Keratinocyte (primary cell): ENCODE measurements at regions not wholly inside any gene's neighbourhood (a gene's known extent, or its start where the extent isn't known, plus 50 kb on each side); places are given as distances from the start of the nearest gene placed in this dataset.

Experiments
- DNase-seq: peaks from one replicate; pipeline ENCODE4 v3.0.0-alpha.2; 2011; ENCODE audit warnings: low read depth, missing footprints, low spot score
- FAIRE-seq: peaks from 2 replicates; lab custom pipeline; 2011; peaks lifted over from hg19 to GRCh38; lab: Jason Lieb, UNC
- H2AFZ ChIP-seq: 2 replicates; pipeline ENCODE4 v1.6.0; 2012; ENCODE audit warnings: low read length, control low read depth, inconsistent platforms; ENCODE audit not compliant: control insufficient read depth
- H3K27ac ChIP-seq: 2 replicates; pipeline ENCODE4 v1.5.1; 2011; ENCODE audit warnings: low read length; ENCODE audit not compliant: control insufficient read depth, insufficient read depth
- H3K27me3 ChIP-seq: 3 replicates; pipeline ENCODE4 v1.6.0; 2011; ENCODE audit warnings: low read length; ENCODE audit not compliant: control insufficient read depth, insufficient read depth; ENCODE audit errors: extremely low read depth
- H3K36me3 ChIP-seq, 2 experiments: 2 replicates in 1 of 2; 3 replicates in 1 of 2; pipeline ENCODE4 v1.5.1; 2011; ENCODE audit warnings: low read length in 2 of 2, mild to moderate bottlenecking in 1 of 2; ENCODE audit not compliant: control insufficient read depth in 2 of 2, insufficient read depth in 2 of 2; ENCODE audit errors: extremely low read depth in 1 of 2
- H3K4me1 ChIP-seq: 3 replicates; pipeline ENCODE4 v1.5.1; 2011; ENCODE audit warnings: low read length; ENCODE audit not compliant: control insufficient read depth, insufficient read depth; ENCODE audit errors: extremely low read depth
- H3K4me2 ChIP-seq: 3 replicates; pipeline ENCODE4 v1.6.0; 2011; ENCODE audit warnings: low read depth, low read length; ENCODE audit not compliant: control insufficient read depth, insufficient read depth; ENCODE audit errors: extremely low read depth
- H3K4me3 ChIP-seq, 3 experiments: fragments of 200-600 bp in 1 of 3; sonication (generic) in 1 of 3; 2 replicates in 2 of 3; 3 replicates in 1 of 3; pipeline ENCODE4 v1.5.1; 2011 to 2016; ENCODE audit warnings: low read length in 3 of 3, mild to moderate bottlenecking in 3 of 3, control low read depth in 2 of 3, inconsistent platforms in 1 of 3, low read depth in 1 of 3, mixed read lengths in 1 of 3, mixed run types in 1 of 3, moderate library complexity in 1 of 3; ENCODE audit not compliant: control insufficient read depth in 2 of 3, insufficient read depth in 2 of 3; ENCODE audit errors: extremely low read depth in 1 of 3
- H3K79me2 ChIP-seq: 2 replicates; pipeline ENCODE4 v1.6.0; 2012; ENCODE audit warnings: low read length; ENCODE audit not compliant: control insufficient read depth, insufficient read depth
- H3K9ac ChIP-seq: 3 replicates; pipeline ENCODE4 v1.6.0; 2011; ENCODE audit warnings: low read length; ENCODE audit not compliant: control insufficient read depth, insufficient read depth; ENCODE audit errors: extremely low read depth
- H3K9me1 ChIP-seq: 3 replicates; pipeline ENCODE4 v1.6.0; 2011; ENCODE audit warnings: low read length; ENCODE audit not compliant: control insufficient read depth, insufficient read depth; ENCODE audit errors: extremely low read depth
- H3K9me3 ChIP-seq: 2 replicates; pipeline ENCODE4 v1.5.1; 2012; ENCODE audit warnings: low read depth, low read length; ENCODE audit not compliant: control insufficient read depth
- H4K20me1 ChIP-seq: 3 replicates; pipeline ENCODE4 v1.6.0; 2011; ENCODE audit warnings: low read length; ENCODE audit not compliant: control insufficient read depth, insufficient read depth; ENCODE audit errors: extremely low read depth
- EZH2 ChIP-seq: IDR thresholded peaks from one replicate; pipeline ENCODE4 v1.6.1; 2012; ENCODE audit warnings: inconsistent platforms, mild to moderate bottlenecking, low read length, moderate library complexity
- dilution Hi-C: fragments of 300-500 bp; cut with MboI; formaldehyde crosslinking; loops from one replicate; pipeline ENCODE4 v1.7.0; 2020; ENCODE audit warnings: low sequenced_read_pairs; ENCODE audit not compliant: extremely low pct_ligation_motif_present
- TF ChIP-seq, protein P1 (sequence below), 3 experiments: IDR thresholded peaks in 1 of 3; conservative IDR thresholded peaks in 1 of 3; optimal IDR thresholded peaks in 1 of 3; 2 replicates in 2 of 3; 3 replicates in 1 of 3; pipeline versions ENCODE3 to v1.5.1; 2011; ENCODE audit warnings: low read length in 3 of 3, mild to moderate bottlenecking in 3 of 3, moderate library complexity in 2 of 3, control low read depth in 1 of 3, inconsistent platforms in 1 of 3; ENCODE audit not compliant: insufficient read depth in 2 of 3; ENCODE audit errors: extremely low read depth in 1 of 3

DNA sequence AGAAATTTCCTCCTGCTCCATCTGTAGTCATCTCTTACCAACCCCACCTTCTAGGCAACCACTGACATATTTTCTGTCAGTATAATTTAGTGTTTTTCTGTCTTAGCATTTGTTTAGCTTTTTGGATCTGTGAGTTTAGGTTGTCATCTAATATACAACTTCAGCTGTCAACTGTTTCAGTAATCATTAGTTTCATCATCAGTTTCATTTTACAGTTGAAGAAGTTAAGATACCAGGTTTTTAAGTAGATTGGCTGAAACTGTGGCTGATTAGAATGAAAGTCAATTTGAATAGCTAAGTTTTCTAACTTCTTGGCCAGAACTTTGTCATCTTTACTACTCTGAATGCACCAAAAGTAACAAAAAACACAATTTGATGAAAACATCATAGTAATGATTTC is 1957.3 kb downstream of the NCAM2 start:
- Histone ChIP-seq H3K79me2 (no peaks in the 10 kb centered on the region), H3K4me3 (no peak overlapping the region), H2AFZ (no peak overlapping the region), H3K9ac (no peak overlapping the region), H3K9me3 (no peaks in the 10 kb centered on the region), H3K4me1 (no peaks in the 10 kb centered on the region), H3K9me1 (no peaks in the 10 kb centered on the region), H3K36me3 (no peaks in the 10 kb centered on the region), H4K20me1 (no peaks in the 10 kb centered on the region), H3K4me2 (no peak overlapping the region), H3K27me3 (no peaks in the 10 kb centered on the region), H3K27ac (no peak overlapping the region)
- dilution Hi-C loops = no loop called here
- no peak for FAIRE-seq
- TF ChIP-seq, protein P1, sequence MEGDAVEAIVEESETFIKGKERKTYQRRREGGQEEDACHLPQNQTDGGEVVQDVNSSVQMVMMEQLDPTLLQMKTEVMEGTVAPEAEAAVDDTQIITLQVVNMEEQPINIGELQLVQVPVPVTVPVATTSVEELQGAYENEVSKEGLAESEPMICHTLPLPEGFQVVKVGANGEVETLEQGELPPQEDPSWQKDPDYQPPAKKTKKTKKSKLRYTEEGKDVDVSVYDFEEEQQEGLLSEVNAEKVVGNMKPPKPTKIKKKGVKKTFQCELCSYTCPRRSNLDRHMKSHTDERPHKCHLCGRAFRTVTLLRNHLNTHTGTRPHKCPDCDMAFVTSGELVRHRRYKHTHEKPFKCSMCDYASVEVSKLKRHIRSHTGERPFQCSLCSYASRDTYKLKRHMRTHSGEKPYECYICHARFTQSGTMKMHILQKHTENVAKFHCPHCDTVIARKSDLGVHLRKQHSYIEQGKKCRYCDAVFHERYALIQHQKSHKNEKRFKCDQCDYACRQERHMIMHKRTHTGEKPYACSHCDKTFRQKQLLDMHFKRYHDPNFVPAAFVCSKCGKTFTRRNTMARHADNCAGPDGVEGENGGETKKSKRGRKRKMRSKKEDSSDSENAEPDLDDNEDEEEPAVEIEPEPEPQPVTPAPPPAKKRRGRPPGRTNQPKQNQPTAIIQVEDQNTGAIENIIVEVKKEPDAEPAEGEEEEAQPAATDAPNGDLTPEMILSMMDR (optimal IDR thresholded peaks at IDR 0.05 in 1 of 3, IDR thresholded peaks at IDR 0.05 in 1 of 3, conservative IDR thresholded peaks at IDR 0.05 in 1 of 3; ENCODE audit: extremely low read depth in 1 of 3, insufficient read depth in 2 of 3, low read length in 3 of 3) = no peak
- TF ChIP-seq EZH2 = no peak
- DNase-seq = no peak

DNA sequence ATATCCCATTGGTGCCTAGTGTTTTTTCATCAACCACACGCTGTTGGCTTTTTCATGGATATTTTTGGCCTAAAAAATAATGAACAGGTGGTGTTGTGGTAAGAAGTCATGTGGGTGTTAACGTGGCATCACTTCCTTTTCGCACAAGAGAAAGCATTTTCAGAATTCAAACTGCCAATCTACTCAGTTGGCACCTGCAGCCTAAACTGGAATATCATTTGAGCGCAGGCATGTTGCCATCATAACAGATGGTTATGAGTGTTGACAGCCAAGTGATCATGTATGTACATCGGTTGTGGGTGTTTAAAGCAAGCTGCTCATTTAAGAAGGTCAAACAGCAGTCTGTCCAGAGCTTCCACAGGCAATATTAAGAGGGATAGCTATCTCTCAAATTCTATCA is 1963.0 kb downstream of the NCAM2 start:
- dilution Hi-C loops = no loop called here
- no peaks in the 10 kb centered on the region for H3K36me3 ChIP-seq
- H3K4me1 ChIP-seq = no peaks in the 10 kb centered on the region
- H3K4me3 ChIP-seq = no peak overlapping the region
- no peaks in the 10 kb centered on the region for H3K9me3 ChIP-seq
- no peaks in the 10 kb centered on the region for H3K79me2 ChIP-seq
- no peaks in the 10 kb centered on the region for H3K27me3 ChIP-seq
- no peak overlapping the region for H3K27ac ChIP-seq
- no peak overlapping the region for H3K4me2 ChIP-seq
- TF ChIP-seq EZH2 = no peak
- TF ChIP-seq, protein P1 (optimal IDR thresholded peaks at IDR 0.05 in 1 of 3, IDR thresholded peaks at IDR 0.05 in 1 of 3, conservative IDR thresholded peaks at IDR 0.05 in 1 of 3; ENCODE audit: extremely low read depth in 1 of 3, insufficient read depth in 2 of 3, low read length in 3 of 3) = no peak
- no peak overlapping the region for H2AFZ ChIP-seq
- H4K20me1 ChIP-seq = no peaks in the 10 kb centered on the region
- DNase-seq (no peak), FAIRE-seq (no peak)
- H3K9ac ChIP-seq = no peak overlapping the region
- no peaks in the 10 kb centered on the region for H3K9me1 ChIP-seq
